ENCODE measurements at regions not wholly inside any gene's neighbourhood (a gene's known extent, or its start where the extent isn't known, plus 50 kb on each side); places are given as distances from the start of the nearest gene placed in this dataset.

- intact Hi-C loops (cut with micrococcal nuclease), result no loop called here
- ChIA-PET CTCF (no interaction called here), POLR2A (no interaction called here)
- ATAC-seq (ENCODE audit: low read depth), result no peak
- Histone ChIP-seq H3K4me1 (ENCODE audit: control insufficient read depth in 2 of 2, insufficient read depth in 2 of 2, low read length in 2 of 2) (peaks cover 9% of the 10 kb centered on the region in 2 donors), H3K4me2 (replicated peaks; ENCODE audit: low read depth, low read length, poor library complexity, severe bottlenecking) (no peak overlapping the region), H3K4me3 (ENCODE audit: control extremely low read depth in 1 of 5, extremely low read depth in 1 of 5, insufficient read depth in 1 of 5, low read depth in 2 of 5, low read length in 4 of 5) (no peak overlapping the region), H3K27ac (ENCODE audit: low read length in 2 of 2) (no peak overlapping the region), H3K9ac (ENCODE audit: low read length) (no peak overlapping the region), H4K20me1 (ENCODE audit: control insufficient read depth, insufficient read depth, low read length, poor library complexity, severe bottlenecking) (no peaks in the 10 kb centered on the region), H3K36me3 (replicated peaks in 1 of 2; ENCODE audit: control extremely low read depth in 1 of 2, control insufficient read depth in 1 of 2, extremely low read depth in 1 of 2, insufficient read depth in 2 of 2, low read length in 1 of 2) (no peaks in the 10 kb centered on the region), H3K79me2 (ENCODE audit: control insufficient read depth, insufficient read depth, low read length) (no peaks in the 10 kb centered on the region), H3K27me3 (replicated peaks in 1 of 4; ENCODE audit: control extremely low read depth in 1 of 4, control insufficient read depth in 3 of 4, insufficient read depth in 4 of 4, low read length in 3 of 4) (no peaks in the 10 kb centered on the region), H2AFZ (ENCODE audit: insufficient read depth, low read depth, low read length, poor library complexity, severe bottlenecking) (no peak overlapping the region), H3K9me3 (ENCODE audit: control extremely low read depth in 1 of 3, control insufficient read depth in 2 of 3, insufficient read depth in 1 of 3, low read length in 2 of 3) (peaks cover 0 to 2% (median 0%) of the 10 kb centered on the region in 3 donors)
- peaks cover 5% of the 10 kb centered on the region for H3K9me3 Mint-ChIP-seq (ENCODE audit: insufficient read depth)
- WGBS (ENCODE audit: insufficient coverage), result 40% methylated on average over 1 of the region's 1 CpG
- TF ChIP-seq EZH2 (IDR thresholded peaks at IDR 0.05; ENCODE audit: borderline replicate concordance, insufficient read depth, low read depth, low read length, poor library complexity, severe bottlenecking) (no peak), CTCF (IDR thresholded peaks at IDR 0.05) (no peak)
- no peak overlapping the region for H3K4me3 Mint-ChIP-seq
- DNase-seq, result no peak
- peaks cover 10% of the 10 kb centered on the region for H3K4me1 Mint-ChIP-seq
- H3K27me3 Mint-ChIP-seq, result peaks cover 8% of the 10 kb centered on the region
- H3K27ac Mint-ChIP-seq, result no peak overlapping the region
Measured at GRCh38 chr9:20200991-20201431, 412.2 kb upstream of the SLC24A2 start.

GRCh38 chr9:20200581-20200980, 411.7 kb upstream of the SLC24A2 start:
- Histone ChIP-seq H3K27me3 (replicated peaks in 1 of 4; ENCODE audit: control extremely low read depth in 1 of 4, control insufficient read depth in 3 of 4, insufficient read depth in 4 of 4, low read length in 3 of 4) (no peaks in the 10 kb centered on the region), H3K9me3 (ENCODE audit: control extremely low read depth in 1 of 3, control insufficient read depth in 2 of 3, insufficient read depth in 1 of 3, low read length in 2 of 3) (peaks cover 0 to 3% (median 0%) of the 10 kb centered on the region in 3 donors), H3K4me1 (ENCODE audit: control insufficient read depth in 2 of 2, insufficient read depth in 2 of 2, low read length in 2 of 2) (peaks cover 9% of the 10 kb centered on the region in 2 donors), H3K4me2 (replicated peaks; ENCODE audit: low read depth, low read length, poor library complexity, severe bottlenecking) (no peak overlapping the region), H2AFZ (ENCODE audit: insufficient read depth, low read depth, low read length, poor library complexity, severe bottlenecking) (no peak overlapping the region), H3K4me3 (ENCODE audit: control extremely low read depth in 1 of 5, extremely low read depth in 1 of 5, insufficient read depth in 1 of 5, low read depth in 2 of 5, low read length in 4 of 5) (no peak overlapping the region), H3K79me2 (ENCODE audit: control insufficient read depth, insufficient read depth, low read length) (no peaks in the 10 kb centered on the region), H4K20me1 (ENCODE audit: control insufficient read depth, insufficient read depth, low read length, poor library complexity, severe bottlenecking) (no peaks in the 10 kb centered on the region), H3K27ac (ENCODE audit: low read length in 2 of 2) (no peak overlapping the region), H3K36me3 (replicated peaks in 1 of 2; ENCODE audit: control extremely low read depth in 1 of 2, control insufficient read depth in 1 of 2, extremely low read depth in 1 of 2, insufficient read depth in 2 of 2, low read length in 1 of 2) (no peaks in the 10 kb centered on the region), H3K9ac (ENCODE audit: low read length) (no peak overlapping the region)
- TF ChIP-seq CTCF (IDR thresholded peaks at IDR 0.05) (no peak), EZH2 (IDR thresholded peaks at IDR 0.05; ENCODE audit: borderline replicate concordance, insufficient read depth, low read depth, low read length, poor library complexity, severe bottlenecking) (no peak)
- H3K27ac Mint-ChIP-seq, result no peak overlapping the region
- peaks cover 5% of the 10 kb centered on the region for H3K9me3 Mint-ChIP-seq (ENCODE audit: insufficient read depth)
- CTCF ChIA-PET, result no interaction called here
- H3K27me3 Mint-ChIP-seq, result peaks cover 8% of the 10 kb centered on the region
- peaks cover 10% of the 10 kb centered on the region for H3K4me1 Mint-ChIP-seq
- intact Hi-C loops (cut with micrococcal nuclease), result no loop called here
- WGBS (ENCODE audit: insufficient coverage), result 82% methylated on average over 1 of the region's 2 CpGs
- DNase-seq (no peak), ATAC-seq (ENCODE audit: low read depth) (no peak)
- POLR2A ChIA-PET, result no interaction called here
- H3K4me3 Mint-ChIP-seq, result no peak overlapping the region

Data from B cell (primary cell).